Astrocyte of the spinal cord (primary cell): ENCODE measurements at regions not wholly inside any gene's neighbourhood (a gene's known extent, or its start where the extent isn't known, plus 50 kb on each side); places are given as distances from the start of the nearest gene placed in this dataset.

Experiments
- DNase-seq: peaks from one replicate; pipeline ENCODE4 v3.0.0; 2011; ENCODE audit warnings: low read depth, low spot score
- H3K4me3 ChIP-seq: 2 replicates; pipeline ENCODE4 v1.5.1; 2011; ENCODE audit warnings: low read depth, mild to moderate bottlenecking, low read length, moderate library complexity
- CTCF ChIP-seq: IDR thresholded peaks from 2 replicates; pipeline ENCODE4 v1.5.1; 2012; ENCODE audit warnings: low read depth, mild to moderate bottlenecking, low read length, inconsistent platforms
- in situ Hi-C: cut with HindIII; loops from 2 replicates; pipeline ENCODE4 v1.10.0; 2017; ENCODE audit warnings: low sequenced_read_pairs

GRCh38 chr10:10225136-10225676, 792.5 kb upstream of the CELF2 start:
- no peak for DNase-seq
- in situ Hi-C loops: no loop called here
- no peak overlapping the region for H3K4me3 ChIP-seq
- no peak for TF ChIP-seq CTCF

GRCh38 chr10:10233229-10233628, 784.4 kb upstream of the CELF2 start:
- no peak for DNase-seq
- TF ChIP-seq CTCF: no peak
- in situ Hi-C loops: no loop called here
- H3K4me3 ChIP-seq: no peak overlapping the region

GRCh38 chr10:10235003-10235402, 782.7 kb upstream of the CELF2 start:
- no peak overlapping the region for H3K4me3 ChIP-seq
- no peak for TF ChIP-seq CTCF
- in situ Hi-C loops: no loop called here
- DNase-seq: no peak

- no peak overlapping the region for H3K4me3 ChIP-seq
- no peak for TF ChIP-seq CTCF
- in situ Hi-C loops: no loop called here
- DNase-seq: no peak
These were observed 770.1 kb upstream of the CELF2 start for GRCh38 chr10:10247585-10247984.

GRCh38 chr10:10256860-10257259, 760.8 kb upstream of the CELF2 start:
- in situ Hi-C loops: no loop called here
- no peak for DNase-seq
- H3K4me3 ChIP-seq: no peak overlapping the region
- no peak for TF ChIP-seq CTCF

- no peak overlapping the region for H3K4me3 ChIP-seq
- no peak for DNase-seq
- no peak for TF ChIP-seq CTCF
- in situ Hi-C loops: no loop called here
These were observed 758.7 kb upstream of the CELF2 start for GRCh38 chr10:10259013-10259412.
